HG02759 (cell line): ENCODE measurements at regions not wholly inside any gene's neighbourhood (a gene's known extent, or its start where the extent isn't known, plus 50 kb on each side); places are given as distances from the start of the nearest gene placed in this dataset.

Source experiments
- ATAC-seq: cut with Tn5 transposase; IDR thresholded peaks from one replicate; pipeline ENCODE4 v1.9.1; 2021; ENCODE audit warnings: mild to moderate bottlenecking, moderate library complexity; ENCODE audit not compliant: unreplicated experiment

DNA sequence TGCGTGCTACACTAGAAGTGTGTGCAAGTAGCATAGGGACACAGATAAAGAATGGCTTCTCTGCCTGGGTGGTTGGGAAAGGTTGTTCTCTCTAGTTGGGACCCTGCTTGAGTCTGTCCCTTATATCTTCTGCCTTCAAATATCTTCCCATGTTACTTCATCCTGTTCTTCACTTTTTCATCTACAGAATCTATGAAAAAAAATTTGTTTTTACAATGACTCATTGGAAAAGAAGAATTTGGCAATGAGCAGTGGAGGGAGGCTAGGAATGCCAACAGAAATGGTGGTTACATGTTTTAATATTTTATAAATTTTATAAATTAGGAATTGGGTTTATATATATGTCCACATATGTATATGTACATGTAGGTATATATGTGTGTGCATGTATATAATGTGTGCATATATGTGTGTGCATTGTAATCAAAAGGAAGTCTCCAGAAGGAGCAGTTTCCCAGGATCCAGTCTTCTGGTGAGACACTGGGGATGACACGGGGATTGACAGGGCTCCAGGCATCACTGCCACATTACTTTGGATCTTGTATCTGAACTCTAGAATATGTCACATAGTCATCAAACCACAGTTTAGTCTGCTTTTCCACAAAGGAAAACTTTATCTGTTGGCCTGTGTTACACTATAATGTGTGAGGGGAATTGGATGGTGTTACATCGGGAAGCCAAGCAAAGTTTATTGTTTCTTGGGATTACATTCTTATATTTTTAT is 75.3 kb upstream of the RIPOR2 start:
- ATAC-seq, result no peak

- no peak for ATAC-seq
These were observed 76.9 kb upstream of the RIPOR2 start for GRCh38 chr6:25012657-25013056.

GRCh38 chr6:25013246-25013645 is 77.5 kb upstream of the RIPOR2 start:
- ATAC-seq, result no peak

DNA sequence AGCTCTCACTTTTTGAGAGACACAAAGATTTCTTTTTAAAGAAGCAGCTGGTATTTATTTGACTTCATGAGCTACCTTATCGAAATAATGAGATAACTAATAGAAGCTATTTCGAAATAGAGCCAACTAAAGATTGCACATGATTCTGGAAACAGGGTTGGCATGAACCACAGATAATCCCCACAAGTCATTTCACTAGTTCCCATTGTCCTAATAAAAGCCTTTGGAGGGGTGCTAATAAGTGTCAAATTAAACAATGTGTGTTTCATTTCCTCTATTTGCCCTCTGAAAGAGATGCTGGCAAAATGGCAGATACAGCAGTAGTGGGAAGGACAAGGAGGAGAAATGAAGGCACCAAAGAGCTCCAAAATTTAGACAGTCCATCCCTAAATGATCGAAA is 78.6 kb upstream of the RIPOR2 start:
- no peak for ATAC-seq

GRCh38 chr6:25014791-25015560 is 79.2 kb upstream of the RIPOR2 start:
- ATAC-seq, result no peak

DNA sequence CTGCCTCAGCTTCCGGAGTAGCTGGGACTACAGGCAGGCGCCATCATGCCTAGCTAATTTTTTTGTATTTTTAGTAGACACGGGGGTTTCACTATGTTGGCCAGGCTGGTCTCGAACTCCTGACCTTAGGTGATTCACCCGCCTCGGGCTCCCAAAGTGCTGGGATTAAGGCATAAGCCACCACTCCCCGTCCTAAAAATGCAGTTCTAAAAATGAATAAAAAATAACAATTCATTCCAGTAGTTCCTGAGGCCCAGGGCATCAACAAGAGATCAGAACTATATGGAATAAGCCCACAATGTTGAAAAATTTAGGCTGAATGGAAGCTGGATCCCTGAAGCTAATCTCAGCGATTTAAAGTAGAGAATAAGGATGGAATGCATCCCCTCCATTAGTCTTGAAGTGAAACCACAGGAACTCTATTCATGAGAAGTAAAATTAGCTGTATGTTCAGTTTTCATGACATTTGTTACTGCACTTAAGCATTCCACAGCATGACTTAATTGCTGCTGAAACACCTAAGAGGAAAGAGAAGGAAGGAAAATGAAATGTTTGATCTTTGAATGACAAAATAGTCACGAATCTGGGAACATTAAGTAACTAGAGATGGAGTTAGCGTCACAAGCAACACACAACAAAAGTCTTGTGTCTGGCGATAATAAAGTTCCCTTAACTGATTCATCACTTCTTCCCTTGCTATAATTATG is 80.4 kb upstream of the RIPOR2 start:
- no peak for ATAC-seq

- no peak for ATAC-seq
These were observed 81.7 kb upstream of the RIPOR2 start for GRCh38 chr6:25017486-25017885.

DNA sequence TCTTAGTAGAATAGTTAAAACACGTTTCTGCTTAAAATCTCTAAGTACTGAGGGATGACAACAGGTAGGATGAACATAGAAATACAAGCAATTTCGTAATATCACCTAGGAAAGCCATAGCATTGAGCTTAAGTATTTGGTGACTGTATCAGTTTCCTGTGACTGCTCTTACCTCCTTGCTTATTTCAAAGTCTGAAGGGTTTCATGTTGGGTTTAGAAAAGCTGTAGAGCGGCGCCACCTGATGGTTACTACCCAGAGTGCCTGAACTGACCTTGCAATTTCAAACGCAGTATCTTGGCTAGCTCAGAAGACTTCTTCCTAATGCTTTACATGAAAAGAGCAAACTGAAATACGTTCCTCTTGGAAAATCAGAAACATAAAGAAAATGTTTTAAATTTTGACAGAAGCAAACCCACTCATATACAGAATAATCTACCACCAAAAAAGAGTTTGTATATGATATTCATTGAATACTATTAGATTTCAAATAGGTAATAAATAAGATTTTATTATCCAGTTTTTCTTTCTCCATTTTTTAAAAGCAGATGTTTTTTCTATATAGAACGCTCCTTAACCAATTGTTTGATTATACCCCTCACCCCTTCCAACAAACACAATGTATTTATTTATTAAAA is 82.3 kb upstream of the RIPOR2 start:
- ATAC-seq, result no peak

DNA sequence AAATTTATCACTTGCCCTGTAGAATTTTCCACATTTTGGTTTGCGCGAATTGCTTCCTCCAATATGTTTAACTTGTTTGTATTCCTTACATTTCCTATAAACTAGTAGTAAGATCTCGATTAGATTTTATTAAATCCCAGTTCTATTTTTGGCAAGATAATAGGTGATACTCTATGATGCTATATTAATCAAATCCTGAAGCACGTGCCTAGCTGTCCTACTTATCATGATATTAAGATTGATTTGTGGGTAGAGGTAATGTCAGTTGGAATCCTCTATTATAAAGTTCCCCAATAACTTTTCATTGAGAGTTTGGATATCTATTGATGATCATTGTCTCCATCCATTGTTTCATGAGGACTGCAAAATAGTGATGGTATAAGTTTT is 82.8 kb upstream of the RIPOR2 start:
- no peak for ATAC-seq

DNA sequence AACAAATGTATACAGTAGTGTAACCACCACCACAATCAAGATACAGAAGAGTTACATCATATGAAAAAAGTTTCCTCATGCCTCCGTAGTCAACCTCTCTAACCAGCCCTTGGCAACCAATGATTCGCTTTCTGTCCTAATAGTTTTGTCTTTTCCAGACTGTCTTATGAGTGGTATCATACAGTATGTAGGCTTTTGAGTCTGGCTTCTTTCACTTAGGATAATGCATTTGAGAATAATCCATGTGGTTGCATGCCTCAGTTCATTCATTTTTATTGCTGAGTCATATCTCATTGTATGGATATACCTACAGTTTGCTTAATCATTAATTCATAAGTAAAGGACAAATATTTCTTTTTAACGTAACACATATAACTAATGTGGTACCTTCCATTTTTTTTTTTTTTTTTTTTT is 86.4 kb upstream of the RIPOR2 start:
- ATAC-seq, result no peak

GRCh38 chr6:25023781-25024180 is 88.0 kb upstream of the RIPOR2 start:
- ATAC-seq, result no peak

DNA sequence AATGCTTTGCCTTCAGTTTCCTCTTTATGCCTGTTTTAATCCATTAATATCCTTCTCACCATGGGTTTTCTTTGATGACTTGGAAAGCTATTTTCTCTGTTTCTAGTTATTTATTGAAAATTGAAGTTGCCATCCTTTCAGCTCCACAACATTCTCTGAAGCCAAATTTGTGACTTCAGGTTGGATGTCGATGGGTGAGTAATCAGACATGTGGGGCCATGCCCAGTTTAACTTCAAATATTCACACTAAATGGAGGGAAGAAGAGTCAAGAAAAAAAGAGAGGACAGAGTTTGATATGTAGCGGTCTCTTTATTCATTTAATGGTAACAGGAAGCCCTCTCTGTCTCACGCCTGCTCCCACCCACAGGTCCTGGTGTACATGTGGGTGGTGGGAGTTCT is 89.1 kb upstream of the RIPOR2 start:
- ATAC-seq, result no peak

DNA sequence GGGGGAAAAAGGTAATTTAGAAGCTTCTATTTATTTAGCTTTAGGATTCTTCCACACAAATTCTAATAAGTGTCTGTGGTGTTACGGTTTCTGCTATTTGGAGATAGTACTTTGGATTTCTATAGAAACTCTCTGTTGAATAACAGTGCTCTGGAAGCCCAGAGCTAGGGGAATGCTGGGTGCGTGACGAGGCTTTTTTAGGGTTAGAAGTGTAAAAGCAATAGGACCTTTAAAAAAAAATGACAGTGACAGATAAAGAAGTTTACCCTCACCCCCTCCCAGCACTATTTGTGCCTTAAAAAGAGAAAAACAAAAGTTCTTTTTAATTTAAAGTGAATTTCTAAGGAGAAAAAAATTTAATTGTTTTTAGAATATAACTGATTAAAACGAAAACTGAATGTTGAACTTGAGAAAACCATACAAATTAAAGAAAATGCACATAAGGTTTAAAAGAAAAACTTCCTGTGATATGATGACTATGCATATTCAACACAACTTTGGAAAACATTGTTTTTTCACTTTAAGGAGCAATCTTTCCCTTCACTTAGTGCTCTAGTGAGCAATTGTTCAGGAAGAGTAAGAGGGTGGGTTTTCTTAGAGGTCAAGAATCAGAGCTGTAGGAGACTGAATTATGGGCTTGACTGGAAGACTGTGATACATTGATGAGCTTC is 89.6 kb upstream of the RIPOR2 start:
- no peak for ATAC-seq

GRCh38 chr6:25025919-25026301 is 90.2 kb upstream of the RIPOR2 start:
- ATAC-seq, result no peak

DNA sequence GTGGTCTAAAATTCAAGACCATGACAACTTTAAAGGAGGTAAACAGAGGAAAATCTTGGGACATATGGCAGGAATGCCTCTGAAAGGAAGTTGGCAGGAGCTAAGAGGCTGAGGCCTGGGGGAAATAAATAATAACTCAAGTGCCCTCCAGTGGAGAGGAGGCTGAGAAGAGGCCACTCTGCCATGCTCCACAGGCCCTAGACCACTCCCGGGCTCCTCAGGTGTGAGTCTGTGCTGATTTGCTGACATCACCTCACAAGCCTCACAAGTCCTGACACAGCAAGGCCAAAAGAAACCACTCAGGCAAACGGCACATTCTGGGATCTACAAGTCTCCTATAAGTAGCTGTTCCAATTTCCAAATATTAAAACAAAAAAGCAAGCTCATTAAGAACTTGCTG is 91.0 kb upstream of the RIPOR2 start:
- ATAC-seq, result no peak

- peak; percentile 95 for ATAC-seq
These were observed 91.6 kb upstream of the RIPOR2 start for GRCh38 chr6:25027221-25027916.

- ATAC-seq, result no peak
These were observed 92.6 kb upstream of the RIPOR2 start for GRCh38 chr6:25028328-25028727.

DNA sequence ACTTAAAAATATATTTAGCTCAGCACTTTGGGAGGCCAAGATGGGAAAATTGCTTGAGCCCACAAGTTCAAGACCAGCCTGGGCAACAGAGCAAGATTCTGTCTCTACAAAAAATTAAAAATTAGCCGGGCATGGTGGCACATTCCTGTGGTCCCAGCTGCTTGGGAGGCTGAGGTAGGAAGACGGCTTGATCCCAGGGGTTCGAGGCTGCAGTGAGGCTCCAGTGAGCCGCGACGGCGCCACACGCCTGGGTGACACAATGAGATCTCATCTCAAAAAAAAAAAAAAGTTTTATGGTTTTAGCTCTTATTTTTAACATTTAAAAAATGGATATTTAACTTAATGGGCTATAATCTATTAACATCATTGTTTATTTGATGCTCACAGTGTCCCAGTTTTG is 97.2 kb upstream of the RIPOR2 start:
- no peak for ATAC-seq

GRCh38 chr6:25034431-25034921 is 98.7 kb upstream of the RIPOR2 start:
- no peak for ATAC-seq

DNA sequence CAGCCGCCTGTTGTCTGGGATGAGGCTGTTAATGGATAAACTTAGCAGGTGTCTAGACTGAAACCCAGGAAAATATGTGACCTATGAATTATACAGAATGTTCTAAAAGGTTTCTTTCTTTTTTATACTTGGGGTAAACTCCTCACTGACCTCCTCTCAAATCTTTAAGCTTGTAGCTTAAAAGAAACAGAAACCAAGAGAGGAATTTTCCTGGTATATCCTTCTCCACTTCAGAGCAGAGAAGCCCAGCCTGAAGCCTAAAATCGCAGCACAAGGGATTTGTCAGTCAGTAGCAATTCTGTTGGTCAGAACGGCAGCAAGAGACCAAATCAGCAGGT is 99.4 kb upstream of the RIPOR2 start:
- ATAC-seq, result peak; percentile 26
